BE2C (cell line): ENCODE measurements at regions not wholly inside any gene's neighbourhood (a gene's known extent, or its start where the extent isn't known, plus 50 kb on each side); places are given as distances from the start of the nearest gene placed in this dataset.
"Not testable (repeated sequence)": the region's sequence is repeated elsewhere in the genome, so short reads cannot be mapped to it uniquely, and the experiment has no call there.

ENCODE experiments used
- DNase-seq: peaks from one replicate; pipeline ENCODE4 v3.0.0-alpha.2; 2020
- H3K27me3 ChIP-seq: fragments of 250-450 bp; sonication (Bioruptor Pico); 2 replicates; pipeline ENCODE4 v1.5.1; 2020; ENCODE audit warnings: mild to moderate bottlenecking
- H3K36me3 ChIP-seq: fragments of 250-450 bp; sonication (Bioruptor Pico); 2 replicates; pipeline ENCODE4 v1.5.1; 2020; ENCODE audit warnings: mild to moderate bottlenecking
- H3K4me1 ChIP-seq: fragments of 250-450 bp; sonication (Bioruptor Pico); 2 replicates; pipeline ENCODE4 v1.5.1; 2020
- H3K4me3 ChIP-seq: 2 replicates; pipeline ENCODE4 v1.5.1; 2011; ENCODE audit warnings: low read depth, low read length
- H3K9me3 ChIP-seq: fragments of 250-450 bp; sonication (Bioruptor Pico); 2 replicates; pipeline ENCODE4 v1.5.1; 2020
- CTCF ChIP-seq: IDR thresholded peaks from 2 replicates; pipeline ENCODE4 v1.5.1; 2012; ENCODE audit warnings: mild to moderate bottlenecking, low read depth, low read length

- Histone ChIP-seq H3K27me3 (no peaks in the 10 kb centered on the region), H3K4me1 (no peaks in the 10 kb centered on the region), H3K9me3 (0 out of 2 replicates have a peak, but pooled peaks cover 2% of the 10 kb centered on the region), H3K4me3 (no peak overlapping the region), H3K36me3 (no peaks in the 10 kb centered on the region)
- TF ChIP-seq CTCF, result no peak
- DNase-seq, result no peak
These were observed 112.3 kb upstream of the MARCHF11 start for GRCh38 chr5:16291894-16292293.

GRCh38 chr5:16291474-16291873, 111.9 kb upstream of the MARCHF11 start:
- H3K36me3 ChIP-seq, result no peaks in the 10 kb centered on the region
- no peaks in the 10 kb centered on the region for H3K4me1 ChIP-seq
- no peaks in the 10 kb centered on the region for H3K9me3 ChIP-seq
- no peak for DNase-seq
- no peak for TF ChIP-seq CTCF
- H3K27me3 ChIP-seq, result no peaks in the 10 kb centered on the region
- no peak overlapping the region for H3K4me3 ChIP-seq

GRCh38 chr5:16283791-16284190, 104.2 kb upstream of the MARCHF11 start:
- no peaks in the 10 kb centered on the region for H3K9me3 ChIP-seq
- H3K36me3 ChIP-seq, result no peaks in the 10 kb centered on the region
- H3K4me3 ChIP-seq, result no peak overlapping the region
- TF ChIP-seq CTCF, result no peak
- no peaks in the 10 kb centered on the region for H3K4me1 ChIP-seq
- no peaks in the 10 kb centered on the region for H3K27me3 ChIP-seq
- DNase-seq, result no peak

- not testable (repeated sequence) for H3K9me3 ChIP-seq, H3K36me3 ChIP-seq, H3K27me3 ChIP-seq, H3K4me3 ChIP-seq, DNase-seq, H3K4me1 ChIP-seq
These were observed 97.3 kb upstream of the MARCHF11 start for GRCh38 chr5:16276859-16277258.

GRCh38 chr5:16271851-16272250, 92.3 kb upstream of the MARCHF11 start:
- Histone ChIP-seq H3K4me1 (no peaks in the 10 kb centered on the region), H3K27me3 (no peaks in the 10 kb centered on the region), H3K36me3 (no peaks in the 10 kb centered on the region), H3K4me3 (no peak overlapping the region), H3K9me3 (no peaks in the 10 kb centered on the region)
- DNase-seq, result no peak
- TF ChIP-seq CTCF, result no peak

- Histone ChIP-seq H3K4me1 (no peaks in the 10 kb centered on the region), H3K36me3 (no peaks in the 10 kb centered on the region), H3K9me3 (no peaks in the 10 kb centered on the region), H3K4me3 (no peak overlapping the region), H3K27me3 (no peaks in the 10 kb centered on the region)
- no peak for TF ChIP-seq CTCF
- no peak for DNase-seq
These were observed 85.5 kb upstream of the MARCHF11 start for GRCh38 chr5:16265141-16265540.

- TF ChIP-seq CTCF, result no peak
- no peaks in the 10 kb centered on the region for H3K9me3 ChIP-seq
These were observed 80.4 kb upstream of the MARCHF11 start for GRCh38 chr5:16260000-16260399.

More at GRCh38 chr5:16260000-16260399, 80.4 kb upstream of the MARCHF11 start:
- Histone ChIP-seq H3K36me3 (no peaks in the 10 kb centered on the region), H3K27me3 (no peaks in the 10 kb centered on the region), H3K4me3 (no peak overlapping the region), H3K4me1 (no peaks in the 10 kb centered on the region)
- no peak for DNase-seq
